ENCODE measurements at regions not wholly inside any gene's neighbourhood (a gene's known extent, or its start where the extent isn't known, plus 50 kb on each side); places are given as distances from the start of the nearest gene placed in this dataset.

DNA sequence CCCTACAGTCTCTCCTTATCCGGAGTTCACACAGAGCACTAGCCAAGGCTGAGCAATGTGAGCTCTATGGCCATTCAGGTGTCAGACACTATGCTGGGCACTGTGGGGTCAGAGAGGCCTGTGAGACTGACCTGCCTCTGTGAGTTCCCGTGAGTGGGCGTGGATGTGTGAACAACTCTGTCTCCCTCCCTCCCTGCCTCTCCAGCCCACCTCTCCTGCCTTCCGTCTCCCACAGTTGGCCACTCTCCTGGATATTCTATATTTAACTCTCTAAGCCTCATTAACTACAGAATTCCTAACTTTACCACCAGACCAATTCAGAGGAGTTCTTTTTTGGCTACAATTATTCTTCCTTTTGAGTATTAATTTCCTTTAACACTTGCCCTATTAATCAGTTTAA is 191.6 kb upstream of the NCAM1 start:
- no peak for DNase-seq (ENCODE audit: low spot score in 2 of 2)
- Histone ChIP-seq H3K9me3 (no peaks in the 10 kb centered on the region), H3K27ac (peak overlapping the region; percentile 68 to 83), H3K36me3 (no peaks in the 10 kb centered on the region), H3K4me1 (no peaks in the 10 kb centered on the region), H3K4me3 (no peak overlapping the region), H3K27me3 (no peaks in the 10 kb centered on the region)
- intact Hi-C loops (cut with DNase I; ENCODE audit: low total_unique reads) = no loop called here
- TF ChIP-seq, protein P1, sequence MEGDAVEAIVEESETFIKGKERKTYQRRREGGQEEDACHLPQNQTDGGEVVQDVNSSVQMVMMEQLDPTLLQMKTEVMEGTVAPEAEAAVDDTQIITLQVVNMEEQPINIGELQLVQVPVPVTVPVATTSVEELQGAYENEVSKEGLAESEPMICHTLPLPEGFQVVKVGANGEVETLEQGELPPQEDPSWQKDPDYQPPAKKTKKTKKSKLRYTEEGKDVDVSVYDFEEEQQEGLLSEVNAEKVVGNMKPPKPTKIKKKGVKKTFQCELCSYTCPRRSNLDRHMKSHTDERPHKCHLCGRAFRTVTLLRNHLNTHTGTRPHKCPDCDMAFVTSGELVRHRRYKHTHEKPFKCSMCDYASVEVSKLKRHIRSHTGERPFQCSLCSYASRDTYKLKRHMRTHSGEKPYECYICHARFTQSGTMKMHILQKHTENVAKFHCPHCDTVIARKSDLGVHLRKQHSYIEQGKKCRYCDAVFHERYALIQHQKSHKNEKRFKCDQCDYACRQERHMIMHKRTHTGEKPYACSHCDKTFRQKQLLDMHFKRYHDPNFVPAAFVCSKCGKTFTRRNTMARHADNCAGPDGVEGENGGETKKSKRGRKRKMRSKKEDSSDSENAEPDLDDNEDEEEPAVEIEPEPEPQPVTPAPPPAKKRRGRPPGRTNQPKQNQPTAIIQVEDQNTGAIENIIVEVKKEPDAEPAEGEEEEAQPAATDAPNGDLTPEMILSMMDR (IDR thresholded peaks at IDR 0.05) = no peak
- no peak for TF ChIP-seq POLR2A (IDR thresholded peaks at IDR 0.05)
- TF ChIP-seq POLR2AphosphoS5 (IDR thresholded peaks at IDR 0.05) = no peak

DNA sequence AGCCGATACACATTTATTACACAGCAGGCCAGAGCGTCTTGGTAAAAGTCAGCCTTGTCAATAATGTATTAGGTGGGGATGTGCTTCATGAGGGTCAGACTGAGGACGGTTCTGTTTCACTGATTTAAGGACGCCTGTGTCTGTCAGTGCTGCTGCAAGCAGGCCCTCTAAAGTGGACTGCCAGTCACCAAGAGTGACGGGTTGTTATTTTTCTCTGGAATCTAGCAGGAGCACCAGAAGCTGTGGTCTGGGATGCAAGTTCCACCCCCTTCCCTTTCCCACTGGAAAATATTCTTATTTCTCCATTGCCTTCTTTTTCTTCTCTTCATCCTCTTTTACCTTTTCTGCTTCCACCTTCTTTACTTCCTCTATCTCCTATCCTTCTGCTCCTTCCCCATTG is 191.2 kb upstream of the NCAM1 start:
- no peaks in the 10 kb centered on the region for H3K27me3 ChIP-seq
- H3K4me1 ChIP-seq = no peaks in the 10 kb centered on the region
- no peak for DNase-seq (ENCODE audit: low spot score in 2 of 2)
- H3K36me3 ChIP-seq = no peaks in the 10 kb centered on the region
- intact Hi-C loops (cut with DNase I; ENCODE audit: low total_unique reads) = no loop called here
- no peaks in the 10 kb centered on the region for H3K9me3 ChIP-seq
- TF ChIP-seq POLR2AphosphoS5 (IDR thresholded peaks at IDR 0.05) (no peak), POLR2A (IDR thresholded peaks at IDR 0.05) (no peak)
- TF ChIP-seq, protein P1 (IDR thresholded peaks at IDR 0.05) = no peak
- no peak overlapping the region for H3K4me3 ChIP-seq
- peak overlapping the region; percentile 61 to 83 for H3K27ac ChIP-seq

DNA sequence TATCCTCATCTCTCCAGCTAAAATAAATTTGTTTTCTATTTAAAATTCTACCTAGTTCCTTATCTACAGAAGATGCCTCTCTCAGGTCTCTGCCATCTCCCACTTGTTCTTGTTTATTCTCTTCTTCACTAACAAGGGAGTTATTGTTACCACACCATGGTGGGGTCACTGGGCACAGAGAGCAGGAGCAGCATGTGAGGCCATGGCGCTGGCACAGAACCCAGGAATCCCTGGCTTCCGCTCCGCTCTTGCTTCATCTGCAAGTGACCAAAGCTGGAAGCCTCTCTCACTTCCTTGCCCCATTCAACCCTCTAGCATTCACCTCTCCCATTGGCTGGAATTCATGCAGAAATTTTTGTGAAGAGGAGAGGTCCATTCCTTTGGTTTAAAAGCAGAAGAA is 190.7 kb upstream of the NCAM1 start:
- no peak for TF ChIP-seq POLR2A (IDR thresholded peaks at IDR 0.05)
- TF ChIP-seq, protein P1 (IDR thresholded peaks at IDR 0.05) = no peak
- TF ChIP-seq POLR2AphosphoS5 (IDR thresholded peaks at IDR 0.05) = peak in 1 of 3 donors; percentile 56
- intact Hi-C loops (cut with DNase I; ENCODE audit: low total_unique reads) = no loop called here
- Histone ChIP-seq H3K36me3 (no peaks in the 10 kb centered on the region), H3K27ac (peak overlapping the region; percentile 61 to 83), H3K27me3 (no peaks in the 10 kb centered on the region), H3K9me3 (no peaks in the 10 kb centered on the region), H3K4me3 (no peak overlapping the region), H3K4me1 (no peaks in the 10 kb centered on the region)
- DNase-seq (ENCODE audit: low spot score in 2 of 2) = peak in 1 of 2 donors; percentile 88

DNA sequence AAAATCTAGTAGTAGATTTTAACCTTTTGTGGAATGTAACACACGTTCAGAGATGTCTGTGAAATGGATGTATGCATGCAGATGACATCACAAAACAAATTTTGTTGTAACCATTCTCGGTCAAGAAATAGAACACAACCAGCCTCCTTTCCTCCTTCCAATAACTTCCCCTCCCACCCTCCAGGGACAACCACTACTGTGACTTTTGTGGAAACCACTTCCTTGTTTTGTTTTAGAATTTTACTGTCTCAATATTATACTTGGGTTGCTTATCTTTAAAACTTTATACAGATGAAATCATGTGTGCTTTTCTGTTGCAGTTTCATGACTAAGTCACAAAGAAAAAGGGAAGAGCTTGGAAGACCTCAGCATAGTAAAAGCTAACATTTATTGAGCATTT is 189.4 kb upstream of the NCAM1 start:
- TF ChIP-seq, protein P1 (IDR thresholded peaks at IDR 0.05) = no peak
- TF ChIP-seq POLR2A (IDR thresholded peaks at IDR 0.05) (no peak), POLR2AphosphoS5 (IDR thresholded peaks at IDR 0.05) (no peak)
- intact Hi-C loops (cut with DNase I; ENCODE audit: low total_unique reads) = no loop called here
- Histone ChIP-seq H3K36me3 (no peaks in the 10 kb centered on the region), H3K27me3 (no peaks in the 10 kb centered on the region), H3K27ac (no peak overlapping the region), H3K4me1 (no peaks in the 10 kb centered on the region), H3K4me3 (no peak overlapping the region), H3K9me3 (no peaks in the 10 kb centered on the region)
- no peak for DNase-seq (ENCODE audit: low spot score in 2 of 2)

DNA sequence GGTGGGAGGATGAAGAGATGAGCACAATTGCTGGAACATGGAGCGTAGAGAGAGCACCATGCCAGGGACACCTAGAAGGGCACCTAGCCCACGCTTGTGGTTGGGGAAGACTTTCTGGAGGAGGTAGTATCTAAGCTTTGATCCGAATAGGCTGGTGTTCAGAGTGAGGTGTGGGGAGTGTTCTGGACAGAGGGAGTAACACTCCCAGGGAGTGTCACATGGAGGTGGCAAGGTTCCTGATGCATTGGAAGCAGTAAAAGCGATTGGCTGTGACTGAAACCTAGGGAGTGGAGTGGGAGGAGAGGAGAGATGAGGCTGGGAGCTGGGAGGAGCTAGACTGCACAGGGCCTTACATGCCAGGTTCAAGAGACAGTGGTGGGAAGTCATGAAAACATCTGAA is 188.0 kb upstream of the NCAM1 start:
- no peaks in the 10 kb centered on the region for H3K4me1 ChIP-seq
- intact Hi-C loops (cut with DNase I; ENCODE audit: low total_unique reads) = no loop called here
- H3K27ac ChIP-seq = no peak overlapping the region
- H3K9me3 ChIP-seq = no peaks in the 10 kb centered on the region
- no peak overlapping the region for H3K4me3 ChIP-seq
- H3K36me3 ChIP-seq = no peaks in the 10 kb centered on the region
- TF ChIP-seq, protein P1 (IDR thresholded peaks at IDR 0.05) = no peak
- TF ChIP-seq POLR2AphosphoS5 (IDR thresholded peaks at IDR 0.05) = no peak
- TF ChIP-seq POLR2A (IDR thresholded peaks at IDR 0.05) = no peak
- H3K27me3 ChIP-seq = no peaks in the 10 kb centered on the region
- DNase-seq (ENCODE audit: low spot score in 2 of 2) = no peak

Measured in breast epithelium (tissue), 4 donors.